Left kidney (tissue), 1 donor: ENCODE measurements at regions not wholly inside any gene's neighbourhood (a gene's known extent, or its start where the extent isn't known, plus 50 kb on each side); places are given as distances from the start of the nearest gene placed in this dataset.

ENCODE experiments used
- DNase-seq: peaks from one replicate; pipeline ENCODE4 v3.0.0-alpha.2; 2013

DNA sequence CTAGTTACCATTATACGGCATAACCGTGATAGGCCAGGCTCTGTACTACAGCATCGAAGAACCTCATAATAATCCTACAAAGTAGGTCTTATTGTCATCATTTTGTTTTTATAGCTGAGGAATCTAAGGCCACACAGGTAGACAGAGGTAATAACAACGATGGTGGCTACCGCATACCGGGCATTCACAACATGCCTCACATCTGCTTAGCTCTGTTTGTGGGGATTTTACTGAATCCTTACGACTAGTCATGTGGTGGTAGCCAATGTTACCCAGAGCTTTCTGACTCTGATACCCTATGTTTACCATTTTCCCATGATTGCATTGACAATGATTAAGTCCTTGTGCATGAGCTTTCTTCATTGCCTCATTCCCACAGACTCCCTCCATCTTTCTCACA is 269.4 kb downstream of the TCF7L2 start:
- DNase-seq, result no peak

DNA sequence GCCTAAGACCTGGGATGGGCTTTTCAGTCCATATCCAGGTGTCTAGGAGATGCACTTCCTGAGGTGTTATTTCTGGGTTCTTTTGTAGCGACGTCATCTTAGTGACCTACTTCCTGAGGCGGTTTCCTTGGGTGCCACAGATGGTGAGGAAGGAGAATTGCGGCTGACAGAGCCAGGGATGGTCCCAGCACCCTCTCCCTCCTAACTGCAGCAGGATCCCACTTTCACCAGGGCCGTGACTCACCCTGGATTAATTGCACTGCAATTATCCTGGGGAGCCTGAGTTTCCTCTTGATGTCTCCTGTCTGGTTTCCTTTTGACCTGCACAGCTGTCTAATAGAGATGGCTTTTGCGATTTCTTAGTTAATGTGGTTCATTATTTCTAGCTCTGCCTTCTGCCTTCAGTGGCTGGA is 271.7 kb downstream of the TCF7L2 start:
- DNase-seq, result no peak

DNA sequence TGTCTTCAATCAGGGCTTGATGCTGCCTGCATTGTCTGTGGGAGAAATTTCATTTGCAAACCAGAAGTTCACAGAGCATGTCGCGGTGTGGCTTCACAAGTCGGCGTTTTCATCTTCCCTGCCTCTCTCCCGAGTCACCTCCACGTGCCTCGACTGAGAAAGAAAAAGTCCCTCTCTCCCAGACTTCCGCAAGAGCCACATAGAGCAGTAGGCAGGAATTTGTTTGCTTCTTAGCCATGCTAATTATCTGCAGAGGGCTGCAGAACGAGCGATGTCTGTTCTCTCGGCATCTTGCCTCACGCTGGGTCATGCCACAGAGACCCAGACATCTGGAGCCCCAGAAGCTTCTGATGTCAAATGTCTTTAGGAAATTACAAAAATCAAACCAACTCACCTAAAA is 272.2 kb downstream of the TCF7L2 start:
- no peak for DNase-seq

GRCh38 chr10:113225364-113225763 is 275.3 kb downstream of the TCF7L2 start:
- DNase-seq, result no peak

DNA sequence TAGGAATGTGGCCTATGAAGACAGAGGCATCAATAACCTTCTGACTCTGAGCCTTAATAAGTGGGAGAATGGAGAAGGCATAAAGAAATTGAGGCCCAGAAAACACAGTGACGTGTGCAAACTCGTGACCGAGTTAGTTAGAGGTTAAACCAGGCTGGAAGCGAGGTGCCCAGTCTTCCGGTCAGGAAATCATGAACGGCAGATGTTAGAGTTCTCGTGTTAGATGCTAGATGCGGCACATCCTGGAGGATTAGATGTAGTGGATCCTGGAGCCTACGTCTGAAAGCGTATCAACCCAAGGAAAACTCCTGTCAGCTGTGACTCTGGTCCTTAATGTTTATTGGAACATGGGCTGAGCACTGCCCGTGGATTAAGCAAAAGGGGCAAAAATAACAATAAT is 275.9 kb downstream of the TCF7L2 start:
- no peak for DNase-seq

- no peak for DNase-seq
These were observed 276.4 kb downstream of the TCF7L2 start for GRCh38 chr10:113226399-113226798.

GRCh38 chr10:113226831-113227445 is 276.9 kb downstream of the TCF7L2 start:
- no peak for DNase-seq

- no peak for DNase-seq
These were observed 278.5 kb downstream of the TCF7L2 start for GRCh38 chr10:113228530-113228929.

DNA sequence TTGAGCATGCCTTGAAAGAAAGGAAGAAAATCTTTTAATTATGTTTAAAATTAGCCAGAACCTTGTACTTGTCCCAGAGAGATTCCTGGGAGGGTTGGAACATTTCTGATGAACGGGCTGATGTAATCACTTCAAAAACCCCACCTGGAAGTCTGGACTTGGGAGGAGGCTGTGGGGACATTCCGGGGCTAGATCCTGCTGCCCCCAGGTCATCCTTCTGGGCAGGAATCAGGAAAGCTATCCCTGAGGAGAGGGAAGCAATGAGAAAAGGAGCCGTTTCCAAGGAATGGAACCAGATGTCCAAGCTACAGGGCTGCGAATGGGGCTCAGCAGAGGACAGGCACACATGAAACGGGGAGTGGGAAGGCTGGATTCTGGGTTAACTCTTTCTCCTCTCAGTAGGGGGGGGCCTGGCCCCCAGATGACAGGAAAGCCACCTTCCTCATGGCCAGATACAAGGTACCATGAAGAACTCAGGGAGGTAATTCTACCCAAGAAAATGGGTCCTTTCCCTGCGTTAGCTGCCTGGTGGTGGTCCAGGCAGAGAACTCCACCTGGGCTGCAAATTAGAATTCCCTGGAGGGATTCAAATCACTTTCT is 280.1 kb downstream of the TCF7L2 start:
- no peak for DNase-seq

DNA sequence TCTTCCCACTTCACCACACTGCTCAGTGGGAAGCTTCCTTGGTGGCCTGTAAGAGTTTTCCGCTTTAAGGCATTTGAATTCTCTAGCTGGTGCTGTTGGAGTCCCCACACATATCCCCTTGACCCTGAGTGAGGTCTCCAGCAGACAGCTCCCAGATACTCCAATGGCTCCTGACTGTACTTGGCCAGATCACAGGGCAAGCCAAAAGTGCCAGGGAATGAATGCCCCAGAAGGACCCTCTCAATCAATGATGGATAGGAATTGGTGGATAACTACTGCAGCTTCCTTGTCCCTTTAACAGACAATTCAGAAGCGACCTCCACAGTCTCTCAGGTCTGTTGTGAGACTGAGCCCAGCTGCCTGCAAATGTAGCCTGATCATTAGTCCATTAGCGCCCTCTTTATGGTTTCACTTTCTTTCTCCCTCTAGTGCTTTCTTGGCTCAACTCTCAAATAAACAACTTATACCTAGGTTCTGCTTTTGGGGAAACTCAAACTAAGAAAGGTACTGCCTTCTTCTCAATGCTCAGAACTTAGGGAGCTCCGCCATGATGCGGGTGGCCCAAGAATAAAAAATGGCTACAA is 283.0 kb downstream of the TCF7L2 start:
- no peak for DNase-seq

DNA sequence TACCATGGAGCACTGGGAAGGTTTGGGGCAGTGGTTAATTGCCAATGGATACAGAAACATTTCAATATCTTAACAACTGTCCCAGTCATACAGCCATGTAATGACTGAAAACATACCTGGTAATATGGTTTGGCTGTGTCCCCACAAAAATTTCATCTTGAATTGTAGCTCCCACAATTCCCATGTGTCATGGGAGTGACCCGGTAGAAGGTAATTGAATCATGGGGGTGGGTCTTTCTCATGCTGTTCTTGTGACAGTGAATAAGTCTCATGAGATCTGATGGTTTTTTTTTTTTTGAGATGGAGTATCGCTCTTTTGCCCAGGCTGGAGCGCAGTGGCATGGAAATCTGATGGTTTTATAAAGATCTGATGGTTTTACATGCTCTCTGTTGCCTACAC is 284.4 kb downstream of the TCF7L2 start:
- no peak for DNase-seq

DNA sequence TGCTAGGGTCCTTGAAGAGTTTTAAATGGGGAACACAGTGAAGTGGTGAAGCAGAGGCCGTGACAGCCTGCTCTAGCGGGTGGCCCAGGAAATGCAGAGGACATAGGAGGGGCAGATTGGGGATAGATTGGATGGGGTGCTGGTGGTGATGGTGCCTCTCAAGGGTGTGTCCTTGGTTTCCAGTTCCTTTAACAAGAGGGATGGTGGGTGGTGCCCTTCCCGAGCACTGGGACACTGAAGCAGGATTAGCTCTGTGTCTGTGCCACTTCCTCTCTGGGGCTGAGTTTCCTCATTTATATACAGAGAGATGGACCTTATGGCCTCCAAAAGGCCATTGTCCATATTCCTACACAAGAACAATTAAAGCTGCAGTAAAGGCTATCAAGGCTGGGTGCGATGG is 285.5 kb downstream of the TCF7L2 start:
- no peak for DNase-seq

- DNase-seq, result no peak
These were observed 287.0 kb downstream of the TCF7L2 start for GRCh38 chr10:113236998-113237397.

GRCh38 chr10:113239566-113240350 is 289.7 kb downstream of the TCF7L2 start:
- DNase-seq, result no peak

DNA sequence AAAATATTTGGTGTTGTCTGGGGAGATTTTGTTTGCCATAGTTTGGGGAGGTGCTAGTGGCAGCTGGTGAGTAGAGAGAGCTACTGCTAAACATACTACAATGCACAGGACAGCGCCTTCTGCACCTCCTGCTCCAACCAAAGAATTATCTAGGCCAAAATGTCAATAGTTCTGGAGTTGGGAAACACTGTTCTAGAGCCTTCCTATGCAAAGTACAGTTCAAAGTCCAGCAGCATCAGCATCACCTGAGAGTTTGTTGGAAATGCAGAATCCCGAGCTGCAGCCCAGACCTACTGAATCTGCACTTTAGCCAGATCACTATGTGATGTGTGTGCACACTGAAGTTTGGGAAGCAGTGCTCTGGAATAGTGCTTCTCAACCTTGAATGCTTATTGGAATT is 290.7 kb downstream of the TCF7L2 start:
- DNase-seq, result no peak

GRCh38 chr10:113241599-113242360 is 291.7 kb downstream of the TCF7L2 start:
- no peak for DNase-seq

- no peak for DNase-seq
These were observed 293.3 kb downstream of the TCF7L2 start for GRCh38 chr10:113243311-113243710.

DNA sequence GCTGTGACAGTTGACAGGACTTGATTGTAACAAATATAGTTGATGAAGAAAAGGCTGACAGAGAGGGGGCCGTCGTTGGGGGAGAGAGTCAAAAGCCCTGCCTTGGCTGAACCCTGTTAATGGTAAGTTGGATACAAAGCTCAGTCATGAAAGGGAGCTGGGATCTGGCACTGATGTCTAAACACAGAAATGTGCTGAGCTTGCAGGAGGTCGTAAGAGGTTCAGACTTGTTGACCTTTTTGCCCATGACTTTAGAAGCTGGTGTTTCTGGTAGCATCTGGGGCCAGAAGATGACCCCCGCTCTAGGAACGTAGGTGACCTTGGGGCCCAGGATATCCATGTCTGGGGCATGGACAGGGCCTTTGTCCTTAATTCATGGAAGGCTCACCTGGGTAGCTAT is 294.7 kb downstream of the TCF7L2 start:
- no peak for DNase-seq

DNA sequence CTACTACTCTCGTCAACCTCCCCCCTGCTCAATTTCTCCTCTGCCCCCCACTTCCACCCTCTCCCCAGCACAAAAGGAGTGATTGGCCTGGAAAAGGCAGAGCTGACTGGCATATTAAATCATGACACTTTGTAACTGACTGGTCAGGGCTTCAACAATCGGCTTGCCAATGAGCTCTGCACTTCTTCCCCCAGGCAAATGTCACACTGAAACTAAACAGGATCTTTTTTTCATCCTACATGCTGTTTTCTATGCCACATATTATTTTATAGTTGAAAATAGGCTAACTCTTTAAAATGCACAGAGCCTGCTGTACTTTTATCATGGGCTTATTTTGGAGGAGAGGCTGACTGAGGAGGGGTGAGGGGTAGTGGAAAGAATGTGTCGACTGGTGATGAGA is 295.2 kb downstream of the TCF7L2 start:
- no peak for DNase-seq

DNA sequence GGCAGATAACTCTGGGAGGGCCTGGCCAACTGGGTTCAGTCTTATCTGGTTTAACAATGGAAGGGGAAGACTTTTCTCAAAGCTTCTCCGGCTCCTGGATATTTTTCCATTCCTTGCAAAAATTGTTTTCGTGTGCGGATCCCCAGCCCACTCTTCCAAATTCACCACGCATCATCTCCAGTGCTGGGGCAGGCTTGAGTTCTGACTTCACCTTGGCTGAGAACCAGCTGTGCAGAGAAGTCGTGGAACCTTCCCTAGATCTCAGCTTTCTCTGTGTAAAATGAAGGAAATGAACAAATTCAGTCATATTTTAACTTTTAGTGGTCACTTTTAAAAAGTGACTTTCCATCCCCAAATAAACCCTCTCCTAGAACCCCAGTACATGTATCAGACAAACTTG is 297.0 kb downstream of the TCF7L2 start:
- no peak for DNase-seq

DNA sequence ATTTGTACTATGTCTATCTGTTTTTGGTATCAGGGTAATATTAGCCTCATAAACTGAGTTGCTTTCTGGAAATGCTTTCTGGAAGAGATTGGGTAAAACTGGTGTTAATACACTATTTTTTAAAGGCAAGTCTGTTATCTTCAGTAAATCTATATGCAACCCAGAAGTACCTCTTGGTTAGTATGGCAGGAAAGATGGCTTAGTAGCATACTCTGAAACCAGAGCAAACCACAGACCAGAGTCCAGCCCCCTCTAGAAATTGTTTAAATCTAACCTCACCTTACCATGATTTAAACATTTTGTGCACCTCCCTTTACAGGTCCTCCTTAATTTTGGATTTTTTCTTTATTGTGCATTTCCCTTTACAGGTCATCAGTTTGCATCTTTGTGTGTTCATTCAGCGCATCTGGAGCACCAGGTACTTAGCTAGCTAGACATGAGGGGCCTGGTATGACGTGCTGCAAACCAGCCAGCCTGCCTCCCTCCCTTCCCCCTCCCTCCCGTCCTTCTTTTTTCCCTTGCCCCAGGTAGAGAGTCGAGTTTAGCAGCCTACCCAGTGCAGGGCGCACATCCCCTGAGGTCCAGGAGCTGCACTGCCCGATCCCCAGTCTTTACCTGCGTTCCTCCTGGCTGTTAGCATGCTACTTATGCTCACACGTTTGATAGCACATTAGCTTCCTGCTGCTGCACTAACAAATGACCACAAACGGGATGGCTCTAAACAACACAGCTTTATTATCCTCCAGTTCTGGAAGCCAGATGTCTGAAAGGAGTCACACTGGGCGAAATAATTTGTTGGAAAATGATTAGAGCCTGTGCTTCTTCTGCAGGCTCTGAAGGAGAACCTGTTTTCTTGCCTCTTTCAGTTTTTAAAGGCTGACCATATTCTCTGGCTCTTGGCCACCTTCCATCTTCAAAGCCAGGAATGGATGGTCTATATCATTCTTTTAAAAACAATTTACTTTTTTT is 299.9 kb upstream of the HABP2 start:
- no peak for DNase-seq
